H1 (cell line): ENCODE measurements at regions not wholly inside any gene's neighbourhood (a gene's known extent, or its start where the extent isn't known, plus 50 kb on each side); places are given as distances from the start of the nearest gene placed in this dataset.

ENCODE experiments used
- CTCF ChIA-PET: fragments of 300-600 bp; sonication (Branson Sonifier 250); formaldehyde crosslinking; loops from one replicate; lab custom pipeline; 2021; ENCODE audit not compliant: partially characterized antibody; lab: Charles Lee
- POLR2A ChIA-PET: fragments of 300-600 bp; sonication (Branson Sonifier 250); formaldehyde crosslinking; loops from one replicate; lab custom pipeline; 2021; ENCODE audit warnings: inconsistent platforms; ENCODE audit not compliant: partially characterized antibody; lab: Charles Lee
- DNase-seq, 2 experiments: peaks; one replicate each; pipeline versions ENCODE4 v3.0.0 to v3.0.0-alpha.2; 2010 to 2022; ENCODE audit warnings: low spot score in 2 of 2, low read depth in 1 of 2, mixed read lengths in 1 of 2
- FAIRE-seq: peaks from 2 replicates; lab custom pipeline; 2011; peaks lifted over from hg19 to GRCh38; lab: Jason Lieb, UNC
- H2AFZ ChIP-seq: 2 replicates; pipeline ENCODE4 v1.8.1; 2012; ENCODE audit warnings: low read length, inconsistent platforms
- H2AK5ac ChIP-seq: 2 replicates; pipeline ENCODE4 v1.6.1; 2013; ENCODE audit warnings: low read depth, low read length
- H2BK120ac ChIP-seq: replicated peaks from 2 replicates; pipeline ENCODE3; 2013; ENCODE audit warnings: low read depth, low read length, inconsistent platforms
- H2BK12ac ChIP-seq: 2 replicates; pipeline ENCODE4 v1.6.1; 2013; ENCODE audit warnings: low read depth, low read length
- H2BK15ac ChIP-seq: 2 replicates; pipeline ENCODE4 v1.6.1; 2013; ENCODE audit warnings: low read length
- H2BK20ac ChIP-seq: 2 replicates; pipeline ENCODE4 v1.6.1; 2013; ENCODE audit warnings: low read length
- H2BK5ac ChIP-seq: 2 replicates; pipeline ENCODE4 v1.6.1; 2013; ENCODE audit warnings: low read depth, low read length
- H3K14ac ChIP-seq: 2 replicates; pipeline ENCODE4 v1.6.1; 2013; ENCODE audit warnings: inconsistent platforms; ENCODE audit not compliant: insufficient read length
- H3K18ac ChIP-seq: 2 replicates; pipeline ENCODE4 v1.6.1; 2013; ENCODE audit warnings: low read length; ENCODE audit errors: extremely low read depth
- H3K23ac ChIP-seq: 2 replicates; pipeline ENCODE4 v1.6.1; 2013; ENCODE audit warnings: inconsistent platforms; ENCODE audit not compliant: insufficient read length
- H3K23me2 ChIP-seq: 2 replicates; pipeline ENCODE4 v1.6.1; 2013; ENCODE audit warnings: low read depth, low read length
- H3K27ac ChIP-seq: 2 replicates; pipeline ENCODE4 v1.6.1; 2011; ENCODE audit warnings: low read depth, low read length, inconsistent platforms
- H3K27me3 ChIP-seq, 4 experiments: replicated peaks in 1 of 4; 1 replicate in 1 of 4; 2 replicates in 3 of 4; pipeline versions ENCODE4 v1.6.1 to v1.8.1; 2011 to 2013; ENCODE audit warnings: low read length in 3 of 4, mild to moderate bottlenecking in 3 of 4, inconsistent platforms in 2 of 4, mixed read lengths in 2 of 4, moderate library complexity in 1 of 4; ENCODE audit not compliant: control insufficient read depth in 3 of 4, insufficient read depth in 3 of 4; ENCODE audit errors: extremely low read depth in 1 of 4
- H3K36me3 ChIP-seq, 4 experiments: 2 replicates each; pipeline versions ENCODE4 v1.6.1 to v1.8.1; 2011 to 2013; ENCODE audit warnings: mild to moderate bottlenecking in 4 of 4, low read length in 3 of 4, moderate library complexity in 2 of 4, control low read depth in 1 of 4, inconsistent platforms in 1 of 4; ENCODE audit not compliant: insufficient read depth in 4 of 4, control insufficient read depth in 2 of 4
- H3K4ac ChIP-seq: replicated peaks from 2 replicates; pipeline ENCODE3; 2013; ENCODE audit warnings: low read length, low read depth, mixed read lengths, inconsistent platforms; ENCODE audit not compliant: insufficient read length
- H3K4me1 ChIP-seq, 4 experiments: replicated peaks in 1 of 4; 1 replicate in 1 of 4; 2 replicates in 3 of 4; pipeline versions ENCODE4 v1.6.1 to v1.8.1; 2011 to 2013; ENCODE audit warnings: low read length in 3 of 4, inconsistent platforms in 2 of 4, mixed read lengths in 1 of 4; ENCODE audit not compliant: insufficient read depth in 4 of 4, control insufficient read depth in 3 of 4
- H3K4me2 ChIP-seq, 2 experiments: 2 replicates each; pipeline versions ENCODE4 v1.6.1 to v1.8.1; 2011 to 2013; ENCODE audit warnings: low read depth in 2 of 2, low read length in 2 of 2, control low read depth in 1 of 2, inconsistent platforms in 1 of 2, mild to moderate bottlenecking in 1 of 2; ENCODE audit not compliant: insufficient read depth in 1 of 2
- H3K4me3 ChIP-seq, 4 experiments: fragments of 200-600, 300-600 bp in 1 of 4; sonication (generic), shearing (Covaris generic), sonication (Bioruptor Twin) in 1 of 4; 2 replicates each; pipeline versions ENCODE4 v1.5.1 to v1.8.1; 2011 to 2016; ENCODE audit warnings: low read length in 4 of 4, low read depth in 3 of 4, control low read depth in 2 of 4, inconsistent platforms in 2 of 4, mild to moderate bottlenecking in 2 of 4, mixed read lengths in 1 of 4, moderate library complexity in 1 of 4; ENCODE audit not compliant: insufficient read depth in 2 of 4; ENCODE audit errors: extremely low read depth in 1 of 4
- H3K56ac ChIP-seq: replicated peaks from 2 replicates; pipeline ENCODE3; 2013; ENCODE audit warnings: low read depth, mild to moderate bottlenecking, mixed read lengths, low read length, inconsistent platforms; ENCODE audit not compliant: insufficient read length
- H3K79me1 ChIP-seq: 2 replicates; pipeline ENCODE4 v1.6.1; 2013; ENCODE audit warnings: low read depth, low read length, control low read depth
- H3K79me2 ChIP-seq, 2 experiments: 2 replicates each; pipeline versions ENCODE4 v1.6.1 to v1.8.1; 2012 to 2013; ENCODE audit warnings: low read length in 2 of 2, mild to moderate bottlenecking in 2 of 2, inconsistent platforms in 1 of 2; ENCODE audit not compliant: insufficient read depth in 2 of 2, control insufficient read depth in 1 of 2
- H3K9ac ChIP-seq, 4 experiments: replicated peaks in 1 of 4; 1 replicate in 1 of 4; 2 replicates in 3 of 4; pipeline versions ENCODE4 v1.6.1 to v1.8.1; 2011 to 2013; ENCODE audit warnings: low read depth in 3 of 4, low read length in 3 of 4, control low read depth in 2 of 4, mild to moderate bottlenecking in 2 of 4, moderate library complexity in 2 of 4, inconsistent platforms in 1 of 4; ENCODE audit errors: extremely low read depth in 1 of 4
- H3K9me3 ChIP-seq, 2 experiments: 2 replicates each; pipeline versions ENCODE4 v1.6.1 to v1.8.1; 2012 to 2013; ENCODE audit warnings: mild to moderate bottlenecking in 2 of 2, moderate library complexity in 2 of 2, control low read depth in 1 of 2, inconsistent platforms in 1 of 2, low read depth in 1 of 2, low read length in 1 of 2, mixed read lengths in 1 of 2; ENCODE audit not compliant: insufficient read depth in 2 of 2
- H4K20me1 ChIP-seq, 2 experiments: replicated peaks in 1 of 2; 2 replicates each; pipeline versions ENCODE3 to v1.8.1; 2011 to 2013; ENCODE audit warnings: inconsistent platforms in 2 of 2, low read length in 2 of 2, mild to moderate bottlenecking in 1 of 2; ENCODE audit not compliant: insufficient read depth in 2 of 2, control insufficient read depth in 1 of 2
- H4K5ac ChIP-seq: 2 replicates; pipeline ENCODE4 v1.6.1; 2013; ENCODE audit warnings: low read length, low read depth, mixed read lengths, inconsistent platforms; ENCODE audit not compliant: insufficient read length
- H4K8ac ChIP-seq: 2 replicates; pipeline ENCODE4 v1.8.0; 2013; ENCODE audit warnings: mild to moderate bottlenecking, moderate library complexity, low read length, inconsistent platforms; ENCODE audit not compliant: insufficient read depth; ENCODE audit errors: extremely low read depth
- H4K91ac ChIP-seq: replicated peaks from 2 replicates; pipeline ENCODE3; 2013; ENCODE audit warnings: low read length, mixed read lengths, inconsistent platforms; ENCODE audit not compliant: insufficient read length
- BACH1 ChIP-seq: IDR thresholded peaks from 2 replicates; pipeline ENCODE4 v1.6.1; 2012; ENCODE audit warnings: low read length, improper control_type of control experiment
- GABPA ChIP-seq: IDR thresholded peaks from 2 replicates; pipeline ENCODE4 v1.6.1; 2011; ENCODE audit warnings: mild to moderate bottlenecking, low read length, moderate library complexity, borderline replicate concordance; ENCODE audit not compliant: insufficient read depth
- SP2 ChIP-seq: IDR thresholded peaks from 2 replicates; pipeline ENCODE4 v1.6.1; 2012; ENCODE audit warnings: mild to moderate bottlenecking, low read length, inconsistent platforms
- SP4 ChIP-seq: IDR thresholded peaks from 2 replicates; pipeline ENCODE4 v1.6.1; 2012; ENCODE audit warnings: low read length, inconsistent platforms
- WGBS, 2 experiments: shearing (Covaris generic) in 1 of 2; methylation state at CpG; one replicate each; pipeline versions ENCODE4 v1.1.6 to v1.1.7; 2013 to 2015; ENCODE audit warnings: low lambda C conversion rate in 2 of 2, mixed read lengths in 2 of 2, inconsistent platforms in 1 of 2, low coverage in 1 of 2, missing lambda C conversion rate in 1 of 2; ENCODE audit not compliant: insufficient replicate concordance in 2 of 2, insufficient coverage in 1 of 2, insufficient read length in 1 of 2; ENCODE audit errors: extremely low coverage in 1 of 2, missing lambda C conversion rate in 1 of 2; 5-methylcytosine and 5-hydroxymethylcytosine counted together

DNA sequence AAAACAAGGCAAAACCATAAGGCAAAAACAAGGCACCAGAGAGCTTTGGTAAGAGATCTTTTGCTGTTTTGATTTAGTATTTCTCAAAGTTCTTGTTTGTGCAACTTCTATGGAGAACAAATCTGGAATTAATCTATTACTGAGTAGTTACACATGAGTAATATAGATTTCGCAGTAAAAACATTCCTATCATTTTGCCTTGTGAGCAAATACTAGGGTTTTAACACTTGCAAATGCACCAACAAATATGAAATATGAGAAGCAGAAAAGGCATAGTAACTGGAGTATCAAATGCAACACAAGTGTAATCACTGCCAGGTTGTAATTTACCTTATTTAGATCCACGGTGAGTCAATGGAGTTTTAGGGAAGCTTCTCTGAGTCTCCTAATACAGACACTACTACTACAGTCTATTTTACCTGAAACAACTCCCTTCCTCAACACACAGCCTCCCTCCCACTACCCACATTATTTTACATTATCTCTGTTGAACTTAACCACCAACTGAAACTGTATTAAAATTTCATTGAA, 324.1 kb downstream of the FLRT2 start:
- Histone ChIP-seq H3K56ac (no peak overlapping the region), H3K4me2 (no peak overlapping the region), H3K14ac (no peak overlapping the region), H3K9ac (no peak overlapping the region), H2AFZ (no peak overlapping the region), H3K27me3 (no peaks in the 10 kb centered on the region), H4K20me1 (no peaks in the 10 kb centered on the region), H3K79me2 (no peaks in the 10 kb centered on the region), H3K23ac (no peak overlapping the region), H4K5ac (no peak overlapping the region), H2AK5ac (no peak overlapping the region), H2BK20ac (no peak overlapping the region), H3K4me1 (no peaks in the 10 kb centered on the region), H4K8ac (no peak overlapping the region), H3K4ac (no peak overlapping the region), H3K18ac (no peak overlapping the region), H2BK120ac (no peak overlapping the region), H2BK12ac (no peak overlapping the region), H2BK15ac (no peak overlapping the region), H3K23me2 (no peaks in the 10 kb centered on the region), H4K91ac (no peak overlapping the region), H3K79me1 (no peaks in the 10 kb centered on the region), H3K9me3 (no peaks in the 10 kb centered on the region), H3K36me3 (no peaks in the 10 kb centered on the region), H3K4me3 (no peak overlapping the region), H2BK5ac (no peak overlapping the region), H3K27ac (no peak overlapping the region)
- DNase-seq, result no peak
- FAIRE-seq, result no peak
- ChIA-PET CTCF (no interaction called here), POLR2A (no interaction called here)
- WGBS, 2 experiments, result 100% methylated on average over 2 of the region's 2 CpGs; no CpG with 5 or more reads in 1 of the 2 experiments
- no peak for TF ChIP-seq SP2
- TF ChIP-seq GABPA, result no peak
- TF ChIP-seq SP4, result no peak
- no peak for TF ChIP-seq BACH1
